GM23338 (cell line): ENCODE measurements at regions not wholly inside any gene's neighbourhood (a gene's known extent, or its start where the extent isn't known, plus 50 kb on each side); places are given as distances from the start of the nearest gene placed in this dataset.

Experiments used
- CTCF ChIP-seq, 2 experiments: fragments of 200-600 bp in 1 of 2; sonication (generic) in 1 of 2; conservative IDR thresholded peaks; 2 replicates each; pipeline versions ENCODE4 v1.5.1 to v1.6.1; 2016 to 2017; ENCODE audit warnings: antibody characterized with exemption in 2 of 2, low read depth in 2 of 2, mild to moderate bottlenecking in 2 of 2, moderate library complexity in 1 of 2
- EZH2 ChIP-seq: fragments of 200-600 bp; sonication (generic); IDR thresholded peaks from one replicate; pipeline ENCODE4 v1.8.0; 2017; ENCODE audit warnings: antibody characterized with exemption, mild to moderate bottlenecking, low read depth; ENCODE audit not compliant: unreplicated experiment
- EZH2phosphoT487 ChIP-seq: fragments of 200-600 bp; sonication (generic); IDR thresholded peaks from one replicate; pipeline ENCODE4 v1.8.1; 2018; ENCODE audit warnings: antibody characterized with exemption; ENCODE audit not compliant: unreplicated experiment
- REST ChIP-seq: IDR thresholded peaks from one replicate; pipeline ENCODE4 v1.6.1; 2018; ENCODE audit warnings: antibody characterized with exemption; ENCODE audit not compliant: unreplicated experiment

- TF ChIP-seq CTCF (conservative IDR thresholded peaks at IDR 0.05; ENCODE audit: low read depth in 2 of 2) (no peak), REST (no peak), EZH2phosphoT487 (no peak), EZH2 (no peak)
Observed at GRCh38 chr5:164663198-164663989, 1158.0 kb downstream of the MAT2B start.
